ENCODE measurements at regions not wholly inside any gene's neighbourhood (a gene's known extent, or its start where the extent isn't known, plus 50 kb on each side); places are given as distances from the start of the nearest gene placed in this dataset.

GRCh38 chr11:109795234-109795633 is 298.0 kb upstream of the ZC3H12C start:
- TF ChIP-seq CTCF (IDR thresholded peaks at IDR 0.05) (no peak), POLR2AphosphoS5 (IDR thresholded peaks at IDR 0.05) (no peak), EP300 (IDR thresholded peaks at IDR 0.05) (no peak), POLR2A (IDR thresholded peaks at IDR 0.05; ENCODE audit: low read depth) (no peak)

Data from esophagus muscularis mucosa (tissue), 4 donors.